NB4 (cell line): ENCODE measurements at regions not wholly inside any gene's neighbourhood (a gene's known extent, or its start where the extent isn't known, plus 50 kb on each side); places are given as distances from the start of the nearest gene placed in this dataset.

Experiments used
- MYC ChIP-seq: IDR thresholded peaks from 2 replicates; pipeline ENCODE4 v1.6.1; 2011; ENCODE audit warnings: low read depth, low read length
- POLR2A ChIP-seq: IDR thresholded peaks from 2 replicates; pipeline ENCODE4 v1.6.1; 2011; ENCODE audit warnings: mild to moderate bottlenecking; ENCODE audit not compliant: insufficient read length; ENCODE audit errors: extremely low read depth
- TF ChIP-seq, protein P1 (sequence below): IDR thresholded peaks from one replicate; pipeline ENCODE4 v1.5.1; 2012; ENCODE audit warnings: low read depth, low read length
- TF ChIP-seq, protein P2 (sequence below): IDR thresholded peaks from 2 replicates; pipeline ENCODE4 v1.6.1; 2011; ENCODE audit warnings: low read depth, low read length

GRCh38 chr1:20413776-20414140 lies 72.3 kb downstream of the CAMK2N1 start:
- TF ChIP-seq POLR2A (no peak), MYC (no peak)
- TF ChIP-seq, protein P1, sequence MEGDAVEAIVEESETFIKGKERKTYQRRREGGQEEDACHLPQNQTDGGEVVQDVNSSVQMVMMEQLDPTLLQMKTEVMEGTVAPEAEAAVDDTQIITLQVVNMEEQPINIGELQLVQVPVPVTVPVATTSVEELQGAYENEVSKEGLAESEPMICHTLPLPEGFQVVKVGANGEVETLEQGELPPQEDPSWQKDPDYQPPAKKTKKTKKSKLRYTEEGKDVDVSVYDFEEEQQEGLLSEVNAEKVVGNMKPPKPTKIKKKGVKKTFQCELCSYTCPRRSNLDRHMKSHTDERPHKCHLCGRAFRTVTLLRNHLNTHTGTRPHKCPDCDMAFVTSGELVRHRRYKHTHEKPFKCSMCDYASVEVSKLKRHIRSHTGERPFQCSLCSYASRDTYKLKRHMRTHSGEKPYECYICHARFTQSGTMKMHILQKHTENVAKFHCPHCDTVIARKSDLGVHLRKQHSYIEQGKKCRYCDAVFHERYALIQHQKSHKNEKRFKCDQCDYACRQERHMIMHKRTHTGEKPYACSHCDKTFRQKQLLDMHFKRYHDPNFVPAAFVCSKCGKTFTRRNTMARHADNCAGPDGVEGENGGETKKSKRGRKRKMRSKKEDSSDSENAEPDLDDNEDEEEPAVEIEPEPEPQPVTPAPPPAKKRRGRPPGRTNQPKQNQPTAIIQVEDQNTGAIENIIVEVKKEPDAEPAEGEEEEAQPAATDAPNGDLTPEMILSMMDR, result no peak
- TF ChIP-seq, protein P2, sequence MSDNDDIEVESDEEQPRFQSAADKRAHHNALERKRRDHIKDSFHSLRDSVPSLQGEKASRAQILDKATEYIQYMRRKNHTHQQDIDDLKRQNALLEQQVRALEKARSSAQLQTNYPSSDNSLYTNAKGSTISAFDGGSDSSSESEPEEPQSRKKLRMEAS, result no peak
